IMR-90 (cell line): ENCODE measurements at regions not wholly inside any gene's neighbourhood (a gene's known extent, or its start where the extent isn't known, plus 50 kb on each side); places are given as distances from the start of the nearest gene placed in this dataset.

Source experiments
- CEBPB ChIP-seq: IDR thresholded peaks from 2 replicates; pipeline ENCODE4 v1.6.1; 2012; ENCODE audit warnings: low read depth, low read length, improper control_type of control experiment
- CTCF ChIP-seq: conservative IDR thresholded peaks from 2 replicates; pipeline ENCODE4 v1.5.1; 2012; ENCODE audit warnings: mild to moderate bottlenecking, low read depth, low read length, improper control_type of control experiment
- POLR2A ChIP-seq: IDR thresholded peaks from 2 replicates; pipeline ENCODE4 v1.6.1; 2012; ENCODE audit warnings: mild to moderate bottlenecking, low read depth, low read length
- RAD21 ChIP-seq: IDR thresholded peaks from 2 replicates; pipeline ENCODE4 v1.6.1; 2012; ENCODE audit warnings: low read length, improper control_type of control experiment
- RFX5 ChIP-seq: IDR thresholded peaks from 2 replicates; pipeline ENCODE4 v1.8.0; 2012; ENCODE audit warnings: low read depth, mild to moderate bottlenecking, low read length, moderate library complexity
- SMC3 ChIP-seq: fragments of 150-350 bp; IDR thresholded peaks from 2 replicates; pipeline ENCODE4 v1.6.1; 2016; ENCODE audit warnings: low read depth, mild to moderate bottlenecking, antibody characterized with exemption, low read length, moderate library complexity
- USF2 ChIP-seq: fragments of 150-350 bp; IDR thresholded peaks from 2 replicates; pipeline ENCODE4 v1.6.1; 2017; ENCODE audit warnings: mild to moderate bottlenecking, antibody characterized with exemption, low read length, low read depth

- TF ChIP-seq POLR2A (no peak), USF2 (no peak), CTCF (no peak), SMC3 (no peak), RAD21 (no peak), CEBPB (no peak), RFX5 (no peak)
Measured at GRCh38 chr18:42549596-42549995, 565.9 kb downstream of the RIT2 start.
